ENCODE measurements at regions not wholly inside any gene's neighbourhood (a gene's known extent, or its start where the extent isn't known, plus 50 kb on each side); places are given as distances from the start of the nearest gene placed in this dataset.

DNA sequence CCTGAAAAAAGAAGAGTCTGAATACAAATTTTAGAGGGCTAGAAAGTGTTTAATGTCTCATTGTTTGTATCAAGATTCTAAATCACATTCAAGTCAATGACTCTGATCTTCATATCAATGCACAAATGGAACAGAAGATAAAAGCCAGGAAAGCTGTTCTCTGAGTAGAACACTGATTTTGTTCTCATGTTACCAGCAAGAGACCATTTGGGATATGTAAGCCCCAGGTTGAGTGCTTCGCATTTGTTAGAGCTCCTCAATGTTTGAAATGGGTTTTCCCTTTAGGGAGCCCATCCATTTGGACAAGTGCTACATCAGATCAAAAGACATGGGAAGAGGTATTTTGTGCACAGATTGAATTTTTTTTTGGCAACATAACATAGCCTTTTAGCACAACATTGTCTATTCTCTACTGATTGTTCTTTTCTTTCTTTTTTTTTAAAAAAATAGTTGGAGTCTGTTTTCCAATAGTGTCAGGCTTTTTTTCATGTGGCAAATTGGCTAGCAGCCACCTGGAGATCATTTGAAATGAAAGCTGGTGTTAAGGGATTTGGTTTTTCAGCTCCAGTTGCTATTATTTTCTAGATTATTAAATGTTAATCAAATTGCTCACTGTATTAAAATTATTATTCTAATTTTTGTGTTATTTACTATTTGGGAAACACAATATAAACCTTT lies 74.5 kb upstream of the ZPLD1 start:
- TF ChIP-seq, protein P1, sequence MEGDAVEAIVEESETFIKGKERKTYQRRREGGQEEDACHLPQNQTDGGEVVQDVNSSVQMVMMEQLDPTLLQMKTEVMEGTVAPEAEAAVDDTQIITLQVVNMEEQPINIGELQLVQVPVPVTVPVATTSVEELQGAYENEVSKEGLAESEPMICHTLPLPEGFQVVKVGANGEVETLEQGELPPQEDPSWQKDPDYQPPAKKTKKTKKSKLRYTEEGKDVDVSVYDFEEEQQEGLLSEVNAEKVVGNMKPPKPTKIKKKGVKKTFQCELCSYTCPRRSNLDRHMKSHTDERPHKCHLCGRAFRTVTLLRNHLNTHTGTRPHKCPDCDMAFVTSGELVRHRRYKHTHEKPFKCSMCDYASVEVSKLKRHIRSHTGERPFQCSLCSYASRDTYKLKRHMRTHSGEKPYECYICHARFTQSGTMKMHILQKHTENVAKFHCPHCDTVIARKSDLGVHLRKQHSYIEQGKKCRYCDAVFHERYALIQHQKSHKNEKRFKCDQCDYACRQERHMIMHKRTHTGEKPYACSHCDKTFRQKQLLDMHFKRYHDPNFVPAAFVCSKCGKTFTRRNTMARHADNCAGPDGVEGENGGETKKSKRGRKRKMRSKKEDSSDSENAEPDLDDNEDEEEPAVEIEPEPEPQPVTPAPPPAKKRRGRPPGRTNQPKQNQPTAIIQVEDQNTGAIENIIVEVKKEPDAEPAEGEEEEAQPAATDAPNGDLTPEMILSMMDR (IDR thresholded peaks at IDR 0.05): no peak
- TF ChIP-seq ZFX (IDR thresholded peaks at IDR 0.05; ENCODE audit: borderline replicate concordance): no peak
